HEK293 (cell line): ENCODE measurements at regions not wholly inside any gene's neighbourhood (a gene's known extent, or its start where the extent isn't known, plus 50 kb on each side); places are given as distances from the start of the nearest gene placed in this dataset.
A peak's percentile ranks its signal among the peaks of the same experiment; 100 is the strongest.

Experiments
- CTCF ChIA-PET: fragments of 350-600 bp; formaldehyde crosslinking; extraction: SDS; loops from one replicate; lab custom pipeline; 2021; ENCODE audit warnings: antibody characterized with exemption; lab: Yijun Ruan, JAX
- POLR2A ChIA-PET: fragments of 300-600 bp; formaldehyde crosslinking; extraction: SDS; loops from one replicate; lab custom pipeline; 2020; ENCODE audit warnings: antibody characterized with exemption, inconsistent platforms; lab: Yijun Ruan, JAX
- H3K27ac ChIP-seq: fragments of 200-500 bp; sonication (Bioruptor generic); 2 replicates; pipeline ENCODE4 v1.5.1; 2014; ENCODE audit warnings: low read depth, low read length, control low read depth, inconsistent platforms; ENCODE audit errors: extremely low read depth
- H3K36me3 ChIP-seq, 2 experiments: fragments of 200-500 bp in 1 of 2; sonication (Bioruptor generic) in 1 of 2; 1 replicate in 1 of 2; 2 replicates in 1 of 2; pipeline ENCODE4 v1.5.1; 2014 to 2017; ENCODE audit warnings: inconsistent platforms in 2 of 2, low read length in 2 of 2; ENCODE audit not compliant: control insufficient read depth in 2 of 2, insufficient read depth in 1 of 2
- H3K4me1 ChIP-seq: fragments of 200-500 bp; sonication (Bioruptor generic); 2 replicates; pipeline ENCODE4 v1.5.1; 2014; ENCODE audit warnings: mild to moderate bottlenecking, low read length, inconsistent platforms; ENCODE audit not compliant: control insufficient read depth, insufficient read depth
- H3K4me3 ChIP-seq: 2 replicates; pipeline ENCODE4 v1.5.1; 2011; ENCODE audit warnings: low read depth, mild to moderate bottlenecking, control low read depth, low read length, moderate library complexity
- H3K9me3 ChIP-seq: fragments of 200-500 bp; sonication (Bioruptor generic); 2 replicates; pipeline ENCODE4 v1.5.1; 2014; ENCODE audit warnings: low read depth, low read length, inconsistent platforms; ENCODE audit not compliant: control insufficient read depth, insufficient read depth
- EGR2 ChIP-seq: fragments of 450-650 bp; formaldehyde crosslinking; IDR thresholded peaks from 2 replicates; pipeline ENCODE4 v1.5.1; 2016; ENCODE audit warnings: low read depth, missing biosample characterization, missing genetic modification characterization
- GLIS1 ChIP-seq: fragments of 450-650 bp; formaldehyde crosslinking; IDR thresholded peaks from 2 replicates; pipeline ENCODE4 v1.5.1; 2016; ENCODE audit warnings: missing biosample characterization, missing genetic modification characterization
- KLF9 ChIP-seq: fragments of 450-650 bp; formaldehyde crosslinking; IDR thresholded peaks from 2 replicates; pipeline ENCODE4 v1.5.1; 2016; ENCODE audit warnings: missing biosample characterization, missing genetic modification characterization, low read depth
- PRDM1 ChIP-seq: fragments of 450-650 bp; formaldehyde crosslinking; IDR thresholded peaks from 2 replicates; pipeline ENCODE4; 2016; ENCODE audit warnings: missing biosample characterization, missing genetic modification characterization
- ZBTB21 ChIP-seq: fragments of 450-650 bp; formaldehyde crosslinking; IDR thresholded peaks from 2 replicates; pipeline ENCODE4 v1.5.1; 2017; ENCODE audit warnings: missing biosample characterization, missing genetic modification characterization
- ZFP3 ChIP-seq: fragments of 450-650 bp; formaldehyde crosslinking; IDR thresholded peaks from 2 replicates; pipeline ENCODE4 v1.5.1; 2016; ENCODE audit warnings: low read depth, missing biosample characterization, missing genetic modification characterization
- ZIC2 ChIP-seq: fragments of 450-650 bp; formaldehyde crosslinking; IDR thresholded peaks from 2 replicates; pipeline ENCODE4 v1.5.1; 2016; ENCODE audit warnings: missing biosample characterization, missing genetic modification characterization
- ZNF169 ChIP-seq: fragments of 450-650 bp; formaldehyde crosslinking; IDR thresholded peaks from 2 replicates; pipeline ENCODE4 v1.5.1; 2016; ENCODE audit warnings: missing biosample characterization, missing genetic modification characterization
- ZNF521 ChIP-seq: fragments of 450-650 bp; formaldehyde crosslinking; IDR thresholded peaks from 2 replicates; pipeline ENCODE4 v1.5.1; 2017; ENCODE audit warnings: missing biosample characterization, mild to moderate bottlenecking, missing genetic modification characterization
- ZNF549 ChIP-seq: fragments of 450-650 bp; IDR thresholded peaks from 2 replicates; pipeline ENCODE4 v1.5.1; 2018; ENCODE audit warnings: missing biosample characterization, missing genetic modification characterization, mild to moderate bottlenecking, inconsistent platforms, moderate library complexity
- ZNF76 ChIP-seq: fragments of 450-650 bp; formaldehyde crosslinking; IDR thresholded peaks from 2 replicates; pipeline ENCODE4; 2016; ENCODE audit warnings: low read depth, missing biosample characterization, missing genetic modification characterization, borderline replicate concordance
- ZNF792 ChIP-seq: fragments of 450-650 bp; formaldehyde crosslinking; IDR thresholded peaks from 2 replicates; pipeline ENCODE4 v1.5.1; 2016; ENCODE audit warnings: missing biosample characterization, missing genetic modification characterization
- ZSCAN30 ChIP-seq: fragments of 450-650 bp; IDR thresholded peaks from 2 replicates; pipeline ENCODE4 v1.5.1; 2018; ENCODE audit warnings: missing biosample characterization, mild to moderate bottlenecking, missing genetic modification characterization, moderate library complexity
- TF ChIP-seq, protein P1 (sequence below): fragments of 450-650 bp; formaldehyde crosslinking; IDR thresholded peaks from 2 replicates; pipeline ENCODE4 v1.5.1; 2017; ENCODE audit warnings: missing biosample characterization, missing genetic modification characterization
- TF ChIP-seq, protein P2 (sequence below): fragments of 450-650 bp; formaldehyde crosslinking; IDR thresholded peaks from 2 replicates; pipeline ENCODE4 v1.5.1; 2016; ENCODE audit warnings: missing biosample characterization, missing genetic modification characterization, borderline replicate concordance
- TF ChIP-seq, protein P3 (sequence below): fragments of 450-650 bp; formaldehyde crosslinking; IDR thresholded peaks from 2 replicates; pipeline ENCODE4 v1.5.1; 2017; ENCODE audit warnings: missing biosample characterization, missing genetic modification characterization
- TF ChIP-seq, protein P4 (sequence below): fragments of 450-650 bp; formaldehyde crosslinking; IDR thresholded peaks from 2 replicates; pipeline ENCODE4; 2016; ENCODE audit warnings: missing biosample characterization, missing genetic modification characterization
- TF ChIP-seq, protein P5 (sequence below): fragments of 450-650 bp; formaldehyde crosslinking; conservative IDR thresholded peaks from 2 replicates; pipeline ENCODE4 v1.5.1; 2016; ENCODE audit warnings: low read depth, missing biosample characterization, missing genetic modification characterization

DNA sequence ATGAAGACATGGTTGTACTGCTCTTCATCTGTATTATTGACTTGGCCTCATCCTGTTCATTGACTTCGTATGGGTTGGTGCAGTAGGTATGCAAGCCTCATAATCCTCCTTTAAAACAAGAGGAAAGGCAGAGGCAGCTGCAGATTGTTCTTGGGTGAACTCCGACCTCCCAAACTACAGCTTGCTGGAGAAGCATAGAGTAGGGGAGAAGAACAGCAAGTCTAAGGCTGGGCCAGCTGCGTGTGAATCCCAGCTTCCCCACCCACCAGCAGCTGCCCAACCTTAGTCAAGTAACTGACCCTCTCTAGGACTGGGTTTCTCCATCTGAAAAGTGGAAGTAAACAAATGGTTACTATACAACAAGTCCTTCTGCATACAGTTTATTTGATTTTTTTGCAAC lies 114.5 kb upstream of the WWC1 start:
- no peaks in the 10 kb centered on the region for H3K9me3 ChIP-seq
- H3K4me1 ChIP-seq = no peaks in the 10 kb centered on the region
- H3K4me3 ChIP-seq = no peak overlapping the region
- H3K36me3 ChIP-seq = no peaks in the 10 kb centered on the region
- CTCF ChIA-PET = no interaction called here
- TF ChIP-seq, protein P1, sequence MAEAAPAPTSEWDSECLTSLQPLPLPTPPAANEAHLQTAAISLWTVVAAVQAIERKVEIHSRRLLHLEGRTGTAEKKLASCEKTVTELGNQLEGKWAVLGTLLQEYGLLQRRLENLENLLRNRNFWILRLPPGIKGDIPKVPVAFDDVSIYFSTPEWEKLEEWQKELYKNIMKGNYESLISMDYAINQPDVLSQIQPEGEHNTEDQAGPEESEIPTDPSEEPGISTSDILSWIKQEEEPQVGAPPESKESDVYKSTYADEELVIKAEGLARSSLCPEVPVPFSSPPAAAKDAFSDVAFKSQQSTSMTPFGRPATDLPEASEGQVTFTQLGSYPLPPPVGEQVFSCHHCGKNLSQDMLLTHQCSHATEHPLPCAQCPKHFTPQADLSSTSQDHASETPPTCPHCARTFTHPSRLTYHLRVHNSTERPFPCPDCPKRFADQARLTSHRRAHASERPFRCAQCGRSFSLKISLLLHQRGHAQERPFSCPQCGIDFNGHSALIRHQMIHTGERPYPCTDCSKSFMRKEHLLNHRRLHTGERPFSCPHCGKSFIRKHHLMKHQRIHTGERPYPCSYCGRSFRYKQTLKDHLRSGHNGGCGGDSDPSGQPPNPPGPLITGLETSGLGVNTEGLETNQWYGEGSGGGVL (tag by site-specific recombination) = no peak
- no peak for TF ChIP-seq ZNF521
- TF ChIP-seq ZNF792 (tag by site-specific recombination) = no peak
- no peak for TF ChIP-seq PRDM1
- TF ChIP-seq ZBTB21 (tag by site-specific recombination) = no peak
- TF ChIP-seq GLIS1 (tag by site-specific recombination) = no peak
- no peak for TF ChIP-seq KLF9 (tag by site-specific recombination)
- TF ChIP-seq, protein P2, sequence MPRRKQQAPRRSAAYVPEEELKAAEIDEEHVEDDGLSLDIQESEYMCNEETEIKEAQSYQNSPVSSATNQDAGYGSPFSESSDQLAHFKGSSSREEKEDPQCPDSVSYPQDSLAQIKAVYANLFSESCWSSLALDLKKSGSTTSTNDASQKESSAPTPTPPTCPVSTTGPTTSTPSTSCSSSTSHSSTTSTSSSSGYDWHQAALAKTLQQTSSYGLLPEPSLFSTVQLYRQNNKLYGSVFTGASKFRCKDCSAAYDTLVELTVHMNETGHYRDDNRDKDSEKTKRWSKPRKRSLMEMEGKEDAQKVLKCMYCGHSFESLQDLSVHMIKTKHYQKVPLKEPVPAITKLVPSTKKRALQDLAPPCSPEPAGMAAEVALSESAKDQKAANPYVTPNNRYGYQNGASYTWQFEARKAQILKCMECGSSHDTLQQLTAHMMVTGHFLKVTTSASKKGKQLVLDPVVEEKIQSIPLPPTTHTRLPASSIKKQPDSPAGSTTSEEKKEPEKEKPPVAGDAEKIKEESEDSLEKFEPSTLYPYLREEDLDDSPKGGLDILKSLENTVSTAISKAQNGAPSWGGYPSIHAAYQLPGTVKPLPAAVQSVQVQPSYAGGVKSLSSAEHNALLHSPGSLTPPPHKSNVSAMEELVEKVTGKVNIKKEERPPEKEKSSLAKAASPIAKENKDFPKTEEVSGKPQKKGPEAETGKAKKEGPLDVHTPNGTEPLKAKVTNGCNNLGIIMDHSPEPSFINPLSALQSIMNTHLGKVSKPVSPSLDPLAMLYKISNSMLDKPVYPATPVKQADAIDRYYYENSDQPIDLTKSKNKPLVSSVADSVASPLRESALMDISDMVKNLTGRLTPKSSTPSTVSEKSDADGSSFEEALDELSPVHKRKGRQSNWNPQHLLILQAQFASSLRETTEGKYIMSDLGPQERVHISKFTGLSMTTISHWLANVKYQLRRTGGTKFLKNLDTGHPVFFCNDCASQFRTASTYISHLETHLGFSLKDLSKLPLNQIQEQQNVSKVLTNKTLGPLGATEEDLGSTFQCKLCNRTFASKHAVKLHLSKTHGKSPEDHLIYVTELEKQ (tag by site-specific recombination) = no peak
- TF ChIP-seq, protein P3, sequence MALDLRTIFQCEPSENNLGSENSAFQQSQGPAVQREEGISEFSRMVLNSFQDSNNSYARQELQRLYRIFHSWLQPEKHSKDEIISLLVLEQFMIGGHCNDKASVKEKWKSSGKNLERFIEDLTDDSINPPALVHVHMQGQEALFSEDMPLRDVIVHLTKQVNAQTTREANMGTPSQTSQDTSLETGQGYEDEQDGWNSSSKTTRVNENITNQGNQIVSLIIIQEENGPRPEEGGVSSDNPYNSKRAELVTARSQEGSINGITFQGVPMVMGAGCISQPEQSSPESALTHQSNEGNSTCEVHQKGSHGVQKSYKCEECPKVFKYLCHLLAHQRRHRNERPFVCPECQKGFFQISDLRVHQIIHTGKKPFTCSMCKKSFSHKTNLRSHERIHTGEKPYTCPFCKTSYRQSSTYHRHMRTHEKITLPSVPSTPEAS = no peak
- TF ChIP-seq, protein P4, sequence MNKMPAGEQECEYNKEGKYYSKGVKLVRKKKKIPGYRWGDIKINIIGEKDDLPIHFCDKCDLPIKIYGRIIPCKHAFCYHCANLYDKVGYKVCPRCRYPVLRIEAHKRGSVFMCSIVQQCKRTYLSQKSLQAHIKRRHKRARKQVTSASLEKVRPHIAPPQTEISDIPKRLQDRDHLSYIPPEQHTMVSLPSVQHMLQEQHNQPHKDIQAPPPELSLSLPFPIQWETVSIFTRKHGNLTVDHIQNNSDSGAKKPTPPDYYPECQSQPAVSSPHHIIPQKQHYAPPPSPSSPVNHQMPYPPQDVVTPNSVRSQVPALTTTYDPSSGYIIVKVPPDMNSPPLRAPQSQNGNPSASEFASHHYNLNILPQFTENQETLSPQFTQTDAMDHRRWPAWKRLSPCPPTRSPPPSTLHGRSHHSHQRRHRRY (tag by site-specific recombination) = no peak
- no peak for TF ChIP-seq ZNF549 (tag by site-specific recombination)
- TF ChIP-seq, all 188 proteins: peak for 0
- POLR2A ChIA-PET = no interaction called here
- H3K27ac ChIP-seq = no peak overlapping the region

DNA sequence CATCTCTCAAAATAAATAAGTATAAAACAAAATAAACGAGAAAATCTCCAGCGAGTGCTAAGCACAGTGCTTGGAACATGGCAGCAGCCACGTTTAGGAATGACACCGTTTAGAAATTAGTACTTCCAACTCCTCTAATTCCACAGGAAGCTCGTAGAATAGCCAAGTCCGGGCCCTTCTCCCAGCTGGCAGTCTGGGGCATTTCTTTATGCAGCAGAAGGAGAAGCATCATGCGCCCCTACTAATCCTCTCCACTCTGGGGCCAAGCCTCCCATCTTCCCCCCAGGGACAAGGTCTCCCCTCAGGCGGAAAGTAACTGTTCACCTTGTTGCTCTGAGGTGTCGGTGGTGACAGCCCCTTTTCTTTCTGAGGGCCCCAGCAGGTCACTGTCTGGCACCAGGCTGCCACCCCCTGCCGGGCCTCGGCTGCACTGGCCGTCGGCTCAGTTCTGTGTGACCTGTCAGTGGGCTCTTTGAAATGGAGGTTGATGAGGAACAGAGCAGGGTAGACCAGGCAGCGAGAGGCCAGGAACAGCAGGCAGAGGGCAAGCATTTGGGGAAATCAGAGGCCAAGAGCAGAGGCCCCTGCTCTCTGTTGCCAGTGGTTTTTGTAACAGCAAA lies 113.5 kb upstream of the WWC1 start:
- no peaks in the 10 kb centered on the region for H3K9me3 ChIP-seq
- ChIA-PET CTCF (no interaction called here), POLR2A (no interaction called here)
- TF ChIP-seq ZSCAN30 (tag by site-specific recombination) = no peak
- TF ChIP-seq ZNF169 (tag by site-specific recombination) = no peak
- 0 out of 2 replicates have a peak, but pooled peaks have one; percentile 18 for TF ChIP-seq ZIC2 (tag by site-specific recombination)
- TF ChIP-seq ZNF76 (tag by site-specific recombination) = no peak
- TF ChIP-seq ZFP3 (tag by site-specific recombination) = no peak
- TF ChIP-seq, protein P5, sequence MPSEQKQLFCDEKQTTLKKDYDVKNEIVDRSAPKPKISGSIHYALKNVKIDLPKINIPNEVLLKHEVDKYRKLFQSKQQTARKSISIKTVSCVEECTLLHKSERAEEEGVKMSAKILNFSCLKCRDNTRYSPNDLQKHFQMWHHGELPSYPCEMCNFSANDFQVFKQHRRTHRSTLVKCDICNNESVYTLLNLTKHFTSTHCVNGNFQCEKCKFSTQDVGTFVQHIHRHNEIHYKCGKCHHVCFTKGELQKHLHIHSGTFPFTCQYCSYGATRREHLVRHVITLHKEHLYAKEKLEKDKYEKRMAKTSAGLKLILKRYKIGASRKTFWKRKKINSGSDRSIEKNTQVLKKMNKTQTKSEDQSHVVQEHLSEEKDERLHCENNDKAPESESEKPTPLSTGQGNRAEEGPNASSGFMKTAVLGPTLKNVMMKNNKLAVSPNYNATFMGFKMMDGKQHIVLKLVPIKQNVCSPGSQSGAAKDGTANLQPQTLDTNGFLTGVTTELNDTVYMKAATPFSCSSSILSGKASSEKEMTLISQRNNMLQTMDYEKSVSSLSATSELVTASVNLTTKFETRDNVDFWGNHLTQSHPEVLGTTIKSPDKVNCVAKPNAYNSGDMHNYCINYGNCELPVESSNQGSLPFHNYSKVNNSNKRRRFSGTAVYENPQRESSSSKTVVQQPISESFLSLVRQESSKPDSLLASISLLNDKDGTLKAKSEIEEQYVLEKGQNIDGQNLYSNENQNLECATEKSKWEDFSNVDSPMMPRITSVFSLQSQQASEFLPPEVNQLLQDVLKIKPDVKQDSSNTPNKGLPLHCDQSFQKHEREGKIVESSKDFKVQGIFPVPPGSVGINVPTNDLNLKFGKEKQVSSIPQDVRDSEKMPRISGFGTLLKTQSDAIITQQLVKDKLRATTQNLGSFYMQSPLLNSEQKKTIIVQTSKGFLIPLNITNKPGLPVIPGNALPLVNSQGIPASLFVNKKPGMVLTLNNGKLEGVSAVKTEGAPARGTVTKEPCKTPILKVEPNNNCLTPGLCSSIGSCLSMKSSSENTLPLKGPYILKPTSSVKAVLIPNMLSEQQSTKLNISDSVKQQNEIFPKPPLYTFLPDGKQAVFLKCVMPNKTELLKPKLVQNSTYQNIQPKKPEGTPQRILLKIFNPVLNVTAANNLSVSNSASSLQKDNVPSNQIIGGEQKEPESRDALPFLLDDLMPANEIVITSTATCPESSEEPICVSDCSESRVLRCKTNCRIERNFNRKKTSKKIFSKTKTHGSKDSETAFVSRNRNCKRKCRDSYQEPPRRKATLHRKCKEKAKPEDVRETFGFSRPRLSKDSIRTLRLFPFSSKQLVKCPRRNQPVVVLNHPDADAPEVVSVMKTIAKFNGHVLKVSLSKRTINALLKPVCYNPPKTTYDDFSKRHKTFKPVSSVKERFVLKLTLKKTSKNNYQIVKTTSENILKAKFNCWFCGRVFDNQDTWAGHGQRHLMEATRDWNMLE (tag by site-specific recombination) = no peak
- TF ChIP-seq EGR2 (tag by site-specific recombination) = no peak
- H3K4me3 ChIP-seq = no peak overlapping the region
- no peak overlapping the region for H3K27ac ChIP-seq
- no peaks in the 10 kb centered on the region for H3K36me3 ChIP-seq
- H3K4me1 ChIP-seq = no peaks in the 10 kb centered on the region
